DMS79 treated with DMSO at 0.1 percent for 48 hours (cell line): ENCODE measurements at regions not wholly inside any gene's neighbourhood (a gene's known extent, or its start where the extent isn't known, plus 50 kb on each side); places are given as distances from the start of the nearest gene placed in this dataset.
A peak's percentile ranks its signal among the peaks of the same experiment; 100 is the strongest.

Source experiments
- DNase-seq: peaks from one replicate; lab custom pipeline; 2025; lab: John Stamatoyannopoulos, UW

DNA sequence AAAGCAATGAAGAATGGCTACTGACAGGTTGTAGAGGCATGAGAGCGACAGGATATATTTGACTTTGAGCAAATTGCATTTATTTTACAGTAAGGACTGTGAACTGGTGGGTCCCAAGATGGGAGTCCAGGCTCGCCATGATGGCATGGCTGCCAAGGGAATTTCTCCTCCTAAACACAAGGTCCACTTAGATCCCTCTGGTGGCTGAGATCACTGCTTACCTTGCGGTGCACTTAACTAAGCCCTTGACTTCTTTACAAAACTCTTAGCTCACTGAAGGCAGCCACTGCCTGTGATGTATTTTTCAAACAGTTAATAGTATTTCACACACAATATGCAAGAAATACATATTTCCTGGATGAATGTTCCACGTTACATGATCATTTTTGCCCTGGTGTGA, 50.3 kb upstream of the SORBS2 start:
- no peak for DNase-seq

DNA sequence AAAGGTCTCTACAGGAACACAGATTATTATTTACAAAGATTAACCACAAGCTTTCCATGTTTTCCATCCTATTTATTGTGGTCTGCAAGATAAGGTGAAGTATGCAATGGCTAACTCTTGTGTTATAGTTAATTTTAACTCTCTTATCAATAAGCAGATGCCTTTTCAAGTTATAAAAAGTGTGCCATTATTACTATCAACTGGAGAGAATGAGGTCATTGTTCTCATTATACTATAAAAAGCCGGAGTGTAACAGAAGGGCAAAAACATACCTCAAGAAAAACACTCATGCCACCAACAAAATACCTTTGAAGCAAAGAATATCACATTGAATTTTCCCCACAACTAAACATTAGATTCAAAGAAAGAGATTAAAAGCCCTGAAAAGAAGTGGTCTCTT, 52.0 kb upstream of the SORBS2 start:
- DNase-seq, result no peak

DNA sequence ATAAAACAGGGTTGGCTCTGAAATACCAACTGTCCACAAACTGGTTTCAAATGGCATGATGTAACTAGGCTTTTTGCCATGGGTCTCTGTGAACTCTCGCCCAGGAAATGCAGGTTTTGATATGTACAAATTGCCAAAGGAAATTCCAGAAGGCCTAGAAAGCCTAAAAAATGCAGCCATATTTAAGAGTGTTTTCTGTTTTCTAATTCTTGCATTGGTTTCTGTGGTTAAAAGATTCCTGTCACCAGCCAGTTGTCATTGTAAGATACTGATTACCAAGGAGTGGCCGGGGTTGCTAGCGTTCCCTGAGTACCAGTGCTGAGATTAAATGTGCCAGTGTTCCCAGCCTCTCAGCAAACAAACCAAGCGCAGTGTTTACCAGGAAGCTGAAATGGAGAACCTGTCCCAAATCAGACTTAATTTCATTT, 53.9 kb upstream of the SORBS2 start:
- peak; percentile 4 for DNase-seq

DNA sequence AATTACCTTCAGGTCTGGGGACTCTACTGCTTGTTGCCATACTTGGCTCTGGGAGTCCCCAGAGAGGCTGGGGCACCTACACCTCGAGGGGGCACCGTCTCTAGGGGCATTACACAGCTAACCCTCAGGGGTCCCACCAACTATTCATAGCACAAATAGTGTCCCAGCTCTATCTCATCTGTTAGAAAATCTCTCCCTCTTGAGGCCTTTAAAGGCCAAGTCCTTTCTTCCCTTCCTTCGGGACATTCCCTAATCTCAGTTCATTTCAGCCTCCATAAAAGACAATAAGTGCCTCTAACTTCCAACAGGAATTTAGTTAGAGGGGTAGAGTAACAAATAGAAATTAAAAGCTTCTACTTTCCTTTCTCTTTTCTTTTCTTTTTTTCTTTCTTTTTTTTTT, 55.8 kb upstream of the SORBS2 start:
- DNase-seq, result no peak

DNA sequence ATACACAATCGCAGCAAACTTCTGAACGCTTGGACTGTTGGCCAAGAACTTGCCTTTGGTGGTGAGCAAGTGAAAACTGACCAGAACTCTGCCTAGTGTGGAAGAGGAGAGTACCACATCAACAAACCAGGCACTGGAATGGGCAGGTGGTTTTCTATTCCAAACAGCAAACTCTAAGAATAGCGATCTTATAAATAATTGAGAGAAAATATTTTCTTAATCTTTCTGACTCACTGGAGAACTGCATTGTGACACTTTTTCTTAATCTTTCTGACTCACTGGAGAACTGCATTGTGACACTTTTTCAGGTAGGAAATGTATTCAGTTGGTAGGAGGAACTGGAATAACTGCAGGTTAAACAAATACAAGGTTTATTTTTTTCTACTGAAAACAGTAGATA, 57.0 kb upstream of the SORBS2 start:
- no peak for DNase-seq

DNA sequence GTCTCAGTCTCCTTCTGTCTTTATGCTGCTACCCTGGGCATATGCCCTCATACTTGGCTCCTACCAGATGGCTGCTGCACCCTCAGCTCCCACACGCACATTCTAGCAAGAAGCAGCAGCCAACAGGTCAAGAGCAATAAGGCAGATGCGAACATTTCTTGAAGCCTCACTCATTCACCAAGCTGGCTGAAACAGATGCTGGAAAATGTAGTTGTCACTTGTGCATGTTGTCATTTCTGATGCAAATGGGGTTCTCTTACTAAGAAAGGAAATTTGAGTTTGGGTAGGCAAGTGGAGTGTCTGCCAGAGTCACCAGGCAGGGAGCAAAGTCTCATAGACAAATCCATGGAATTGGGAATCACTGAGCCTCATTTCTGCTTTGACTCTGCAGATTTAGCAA, 57.4 kb upstream of the SORBS2 start:
- no peak for DNase-seq

DNA sequence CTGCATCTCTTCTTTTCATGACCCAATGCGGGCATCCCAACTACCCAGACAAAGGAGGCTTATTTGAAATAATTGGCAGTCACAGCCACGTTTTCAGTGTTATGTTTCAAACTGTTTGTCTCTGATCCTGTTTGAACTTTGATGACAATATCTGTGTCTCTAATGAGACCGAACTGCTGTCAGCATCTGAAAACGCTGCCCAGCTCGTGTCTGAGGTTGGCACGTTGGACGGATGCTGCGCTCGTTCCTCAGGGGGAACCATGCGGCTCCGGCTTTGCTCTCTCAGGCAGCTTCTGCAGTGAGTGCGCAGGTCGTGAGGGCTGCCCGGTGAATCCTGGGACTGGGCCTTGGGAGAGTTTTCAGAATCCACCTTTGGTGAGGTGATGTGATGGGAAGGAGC, 58.4 kb upstream of the SORBS2 start:
- DNase-seq, result no peak

DNA sequence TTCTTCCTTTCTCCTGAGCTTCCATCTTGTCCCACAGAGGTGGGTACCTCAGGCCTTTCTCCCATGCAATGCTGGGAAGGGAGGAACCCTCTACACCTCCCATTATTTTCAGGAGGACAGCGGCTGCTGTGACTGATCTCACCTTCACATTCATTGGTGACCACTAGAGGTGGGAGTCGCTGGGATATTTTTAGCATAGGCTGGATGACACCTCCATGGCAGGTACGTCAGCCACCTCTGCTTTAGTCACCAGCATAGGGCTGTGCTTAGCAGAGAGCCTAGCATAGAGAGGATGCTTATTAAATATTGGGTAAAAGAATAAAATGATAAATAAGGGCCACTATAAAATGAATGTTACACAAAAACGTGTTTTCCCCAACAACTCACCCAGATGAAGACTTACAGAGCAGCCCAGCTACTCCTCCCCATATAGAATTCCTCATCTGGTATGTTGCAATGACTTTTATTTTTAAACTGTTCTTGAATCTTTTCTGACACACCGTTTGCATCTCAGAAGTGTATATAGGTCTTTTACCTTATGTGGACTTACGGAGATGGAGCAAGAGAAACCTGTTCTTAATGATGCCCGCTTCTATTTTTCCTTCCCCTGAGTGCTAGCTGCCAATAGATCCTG, 60.9 kb upstream of the SORBS2 start:
- no peak for DNase-seq

DNA sequence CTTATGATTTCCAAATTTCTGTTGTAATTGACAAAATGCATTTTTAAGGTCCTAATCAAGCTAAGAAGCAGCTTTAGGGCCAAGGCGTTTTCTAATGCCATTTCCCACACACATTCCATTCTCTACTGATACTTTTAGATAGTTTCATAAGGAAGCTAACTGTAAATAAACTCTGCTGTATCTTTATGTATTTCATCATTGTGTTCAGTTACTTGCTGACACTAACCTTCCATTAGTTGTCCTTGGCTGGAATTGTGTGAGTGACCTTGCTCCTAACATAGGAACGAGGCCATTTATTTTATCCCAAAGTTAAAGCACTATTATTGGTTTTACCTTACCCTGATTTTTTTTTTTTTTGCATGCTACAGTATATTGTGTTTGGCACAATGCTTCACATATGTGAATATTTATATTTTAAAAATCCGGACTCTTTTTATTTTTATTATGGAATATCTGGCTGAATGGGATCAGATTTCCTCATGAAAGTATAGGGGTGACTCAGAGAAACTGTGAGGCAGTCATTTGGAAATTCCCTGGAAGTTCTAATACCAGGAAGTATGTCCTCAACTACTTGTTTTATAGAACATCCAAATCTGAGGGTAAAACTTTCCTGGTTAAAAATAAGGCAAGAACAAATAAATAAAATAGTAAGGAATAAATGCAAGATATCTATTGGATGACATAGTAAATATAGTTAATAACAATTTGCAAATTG, 62.7 kb upstream of the SORBS2 start:
- DNase-seq, result no peak

DNA sequence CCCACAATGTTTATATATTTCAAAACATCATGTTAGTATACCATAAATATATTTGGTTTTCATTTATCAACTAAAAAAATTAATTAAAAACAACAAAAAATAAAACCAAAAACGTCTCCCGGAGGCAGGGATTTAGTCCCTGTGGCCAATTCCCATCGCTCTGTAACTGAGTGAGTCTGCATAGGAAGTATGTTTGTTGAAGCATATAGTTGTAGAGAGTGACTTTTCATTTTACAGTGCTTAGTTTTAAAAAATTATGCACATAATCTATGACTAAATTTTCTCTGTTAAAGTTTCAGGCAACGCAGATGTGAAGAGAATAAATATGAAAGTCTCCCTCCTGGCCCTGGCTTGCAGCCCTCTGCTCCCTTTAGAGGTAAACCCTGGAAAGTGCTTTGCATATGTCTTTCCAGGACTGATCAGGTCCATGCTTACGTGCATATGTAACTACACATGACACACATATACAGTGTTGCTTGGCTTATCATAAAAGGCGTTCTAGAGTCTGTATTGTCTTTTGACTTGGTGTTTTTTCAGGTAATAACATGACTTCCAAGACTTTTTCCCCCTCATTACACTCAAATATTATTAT, 63.4 kb upstream of the SORBS2 start:
- DNase-seq, result no peak

DNA sequence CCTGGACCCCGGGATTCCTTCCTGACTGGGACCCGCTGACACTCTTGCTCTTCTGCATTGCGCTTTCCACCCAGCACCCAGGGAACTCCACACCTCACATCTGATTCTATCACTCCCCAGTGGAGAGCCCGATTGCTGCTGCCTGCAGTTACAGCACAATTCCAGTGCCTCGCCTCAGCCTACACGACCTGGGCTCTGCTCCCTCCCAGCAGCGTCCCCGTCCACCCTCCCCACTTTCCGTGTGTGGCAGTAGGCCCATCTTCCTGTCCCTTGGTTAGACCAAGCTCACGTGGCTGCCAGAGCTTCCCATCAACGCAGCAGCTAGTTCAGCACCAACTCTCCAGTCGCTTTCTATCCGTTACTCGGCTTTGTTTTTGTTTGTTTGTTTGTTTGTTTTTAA, 66.6 kb upstream of the SORBS2 start:
- no peak for DNase-seq

DNA sequence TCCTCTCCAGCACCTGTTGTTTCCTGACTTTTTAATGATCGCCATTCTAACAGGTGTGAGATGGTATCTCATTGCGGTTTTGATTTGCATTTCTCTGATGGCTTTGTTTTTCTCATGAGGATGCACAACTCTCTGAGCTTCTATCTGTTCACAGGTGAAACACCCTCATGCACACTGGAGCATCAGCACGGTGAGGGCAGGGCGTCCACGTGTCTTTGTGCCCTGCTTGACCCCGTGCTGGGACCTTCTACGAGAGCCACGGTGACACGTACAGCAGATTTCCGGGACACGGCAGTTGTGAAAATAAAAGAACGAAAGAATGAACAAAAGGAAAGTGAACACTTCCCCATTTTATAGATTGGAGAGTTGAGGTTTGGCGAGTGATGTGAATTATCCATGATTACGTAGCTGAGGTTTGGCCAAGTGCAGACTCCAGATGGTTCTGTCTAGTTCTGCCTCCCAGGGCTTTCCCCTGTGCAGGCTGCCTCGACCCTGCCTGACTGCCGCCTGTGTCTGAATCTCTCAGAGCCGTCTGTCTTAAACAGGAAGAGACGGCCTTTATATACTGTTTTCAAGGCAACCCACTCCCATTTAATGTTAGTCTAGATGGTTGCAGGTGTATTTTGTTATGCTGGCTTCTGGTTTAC, 67.8 kb upstream of the SORBS2 start:
- DNase-seq, result no peak

DNA sequence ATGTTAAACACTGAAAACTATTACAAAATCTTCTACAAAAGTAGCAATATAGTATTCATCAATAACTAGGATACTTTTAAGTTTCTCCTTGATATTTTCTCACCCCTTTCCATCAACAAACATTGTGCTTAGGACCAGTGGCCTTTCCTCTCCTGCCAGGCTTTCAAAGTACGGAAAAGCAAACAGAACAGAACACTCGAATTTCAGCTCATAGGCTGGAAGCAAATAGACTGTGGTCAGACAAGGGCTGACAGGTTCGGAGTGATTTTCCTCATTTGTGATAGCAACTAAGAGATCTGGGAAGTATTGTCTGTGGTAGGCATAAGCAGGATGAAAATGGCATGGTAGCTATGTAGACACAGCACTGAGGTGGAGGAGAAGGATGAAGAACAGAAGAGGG, 68.6 kb upstream of the SORBS2 start:
- DNase-seq, result peak; percentile 2

DNA sequence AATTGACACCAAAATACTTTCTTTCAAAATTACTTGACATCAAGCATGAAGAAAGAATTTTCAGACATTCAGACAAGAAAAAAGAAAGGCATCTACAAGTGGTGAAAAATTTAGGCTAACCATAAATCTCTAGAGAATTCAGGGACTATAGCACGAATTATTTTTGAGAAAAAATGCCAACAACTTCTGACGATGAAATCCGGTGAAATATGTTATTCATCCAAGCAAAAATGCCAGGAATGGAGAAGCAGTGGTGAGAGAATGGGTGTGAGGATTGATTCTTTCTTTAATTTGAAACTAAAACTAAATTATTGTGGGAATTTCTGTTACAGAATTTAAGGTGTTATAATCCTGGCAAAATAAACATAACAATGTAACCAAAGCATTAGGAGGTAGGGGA, 69.4 kb upstream of the SORBS2 start:
- DNase-seq, result no peak

DNA sequence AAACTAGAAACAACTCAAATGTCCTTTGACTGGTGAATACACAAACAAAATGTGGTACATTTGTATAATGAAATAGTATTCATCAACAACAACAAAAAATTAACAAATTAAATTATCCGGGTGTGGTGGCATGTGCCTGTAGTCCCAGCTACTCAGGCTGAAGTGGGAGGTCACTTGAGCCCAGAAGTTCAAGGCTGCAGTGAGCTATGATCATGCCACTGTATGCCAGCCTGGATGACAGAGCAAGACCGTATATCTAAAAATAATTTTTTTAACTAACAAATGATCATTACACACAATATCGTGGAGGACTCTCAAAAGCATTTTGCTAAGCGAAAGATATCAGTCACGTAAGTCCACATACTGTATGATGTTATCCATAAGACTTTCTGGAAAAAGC, 71.6 kb upstream of the SORBS2 start:
- DNase-seq, result no peak

DNA sequence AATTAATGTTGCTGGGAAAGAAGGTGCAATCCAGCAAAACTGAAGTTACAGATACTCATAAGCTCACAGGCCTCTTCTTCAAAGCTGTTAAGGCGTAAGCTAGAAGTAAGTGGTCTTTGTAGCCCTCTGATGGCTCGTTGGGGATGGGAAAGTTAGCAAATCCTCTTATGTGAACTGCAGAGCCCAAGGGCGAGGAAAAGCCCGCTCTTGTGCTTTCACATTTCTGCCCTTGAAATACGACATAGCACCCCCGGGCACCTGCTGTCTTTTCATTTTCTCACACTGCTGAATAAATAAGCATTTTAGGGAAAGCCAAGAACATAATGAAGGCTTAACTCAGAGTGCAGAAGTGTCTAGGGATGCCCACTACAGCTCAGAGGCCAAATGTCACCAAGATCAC, 73.1 kb upstream of the SORBS2 start:
- DNase-seq, result no peak

DNA sequence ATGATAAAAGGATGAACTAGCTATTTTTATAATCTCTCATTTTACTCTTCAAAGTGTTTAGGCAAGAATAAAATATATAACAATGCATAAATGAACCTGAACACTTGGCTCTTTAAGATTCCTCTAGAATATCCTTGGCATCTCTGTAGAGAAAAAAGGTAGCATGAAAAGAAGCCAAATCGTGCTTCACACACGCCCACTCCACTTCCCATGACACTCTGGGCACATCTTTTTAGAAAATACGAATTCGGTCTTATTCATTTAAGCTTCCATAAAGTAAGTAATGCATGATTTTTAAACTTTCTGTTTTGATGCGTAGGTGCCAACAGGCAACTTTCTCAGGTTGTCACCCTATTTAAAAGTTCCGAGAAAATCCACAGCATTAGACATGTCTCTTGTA, 73.6 kb upstream of the SORBS2 start:
- DNase-seq, result no peak

DNA sequence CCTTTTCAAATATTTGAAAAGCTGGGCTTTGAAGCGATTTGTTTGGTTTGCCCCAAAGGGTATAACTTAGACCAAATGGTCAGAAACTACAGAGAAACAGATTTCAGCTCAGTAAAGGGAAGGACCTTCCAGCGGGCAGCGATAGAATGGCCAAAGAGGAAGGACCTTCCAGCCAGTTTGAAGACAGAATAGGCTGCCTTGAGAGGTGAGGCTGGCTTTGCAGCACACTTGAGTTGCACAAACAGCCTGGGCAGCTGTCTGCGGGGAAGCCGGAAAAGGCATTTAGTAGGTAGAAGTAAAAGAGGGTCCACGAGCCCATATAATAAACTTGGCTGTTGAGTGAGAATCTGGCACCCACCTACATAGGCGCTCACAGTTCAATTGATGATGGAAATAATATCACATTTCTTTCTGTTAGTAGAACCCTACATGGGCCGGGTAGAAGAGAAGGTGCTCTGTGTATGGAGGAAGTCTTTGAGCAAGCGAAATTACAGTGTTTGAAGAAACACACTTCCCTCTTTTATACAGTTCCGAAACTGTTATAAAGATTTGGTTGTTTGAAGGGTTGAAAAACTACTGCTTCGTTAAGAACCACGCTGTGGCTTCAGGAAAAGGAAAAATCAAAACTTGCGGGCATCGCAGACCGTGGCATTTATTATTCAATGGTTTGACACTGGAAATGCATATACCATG, 75.0 kb upstream of the SORBS2 start:
- DNase-seq, result no peak

DNA sequence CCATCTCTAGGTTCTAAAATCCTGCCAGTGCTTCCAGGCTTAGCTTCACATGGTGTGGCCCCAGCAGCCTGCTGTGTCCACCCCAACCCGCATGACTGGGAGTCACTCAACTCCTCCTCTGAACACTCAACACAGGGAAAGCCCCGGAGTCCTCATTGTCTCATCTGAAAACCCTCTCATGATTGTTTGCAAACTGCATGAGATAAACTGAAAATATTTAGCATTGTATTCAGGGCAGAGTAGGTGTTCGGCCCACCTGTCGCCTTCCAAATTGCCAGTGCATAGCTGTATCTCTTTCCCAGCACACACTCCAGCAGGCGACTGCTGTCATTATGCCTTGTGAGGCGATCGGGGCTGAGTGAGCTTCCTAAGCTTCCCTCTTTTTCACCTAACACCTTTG, 76.7 kb upstream of the SORBS2 start:
- DNase-seq, result no peak

DNA sequence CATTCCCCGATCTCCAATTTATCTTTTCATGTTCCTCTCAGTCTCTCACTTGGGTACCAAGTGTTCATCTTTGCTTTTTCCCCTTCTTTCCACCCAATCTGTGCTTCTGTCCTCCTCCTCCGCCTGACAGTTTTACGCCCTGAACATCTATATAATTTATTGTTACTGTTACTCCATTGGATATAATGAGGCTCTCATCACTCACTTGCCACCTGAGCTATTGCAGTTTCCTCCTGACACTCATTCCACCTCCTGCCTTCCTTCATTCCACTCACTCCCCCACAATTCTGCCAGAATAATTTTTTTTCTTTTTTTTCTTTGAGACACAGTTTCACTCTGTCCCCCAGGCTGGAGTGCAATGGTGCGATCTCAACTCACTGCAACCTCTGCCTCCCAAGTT, 77.6 kb upstream of the SORBS2 start:
- no peak for DNase-seq

DNA sequence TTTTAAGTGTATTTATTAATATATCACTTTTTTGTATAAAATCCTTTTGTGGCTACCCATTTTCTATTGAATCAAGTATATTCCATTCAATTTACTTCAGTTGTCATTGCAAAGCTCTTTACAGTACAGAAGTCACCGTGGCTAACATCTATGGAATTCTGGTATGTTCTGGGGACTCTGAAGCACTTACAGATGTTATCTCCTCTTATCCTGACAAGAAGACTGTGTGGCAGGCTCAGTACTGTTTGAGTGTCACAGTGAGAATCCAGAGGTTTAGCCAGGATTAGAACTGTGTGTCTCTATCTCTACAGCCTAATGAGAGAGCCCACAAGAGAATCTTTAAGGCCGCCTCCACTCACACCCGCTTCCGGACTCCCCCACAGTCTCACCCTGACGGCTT, 78.2 kb upstream of the SORBS2 start:
- no peak for DNase-seq

DNA sequence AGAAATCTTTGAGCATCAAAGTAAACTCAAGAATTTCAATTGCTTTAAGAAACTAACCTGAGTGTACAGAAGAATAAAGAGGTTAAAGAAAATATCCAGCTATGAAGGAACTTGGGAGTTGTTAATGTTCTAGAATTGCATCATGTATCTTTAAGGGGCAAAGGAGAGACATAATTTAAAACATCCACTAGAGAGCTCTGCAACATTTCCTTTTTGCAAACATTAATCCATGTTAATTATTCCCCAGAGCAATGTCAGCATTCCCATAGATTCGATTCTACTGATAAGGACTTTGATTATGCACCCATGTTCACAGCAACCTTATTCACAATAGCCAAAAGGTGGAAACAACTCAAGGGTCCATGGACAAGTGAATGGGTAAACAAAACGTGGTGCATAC, 80.2 kb upstream of the SORBS2 start:
- no peak for DNase-seq

DNA sequence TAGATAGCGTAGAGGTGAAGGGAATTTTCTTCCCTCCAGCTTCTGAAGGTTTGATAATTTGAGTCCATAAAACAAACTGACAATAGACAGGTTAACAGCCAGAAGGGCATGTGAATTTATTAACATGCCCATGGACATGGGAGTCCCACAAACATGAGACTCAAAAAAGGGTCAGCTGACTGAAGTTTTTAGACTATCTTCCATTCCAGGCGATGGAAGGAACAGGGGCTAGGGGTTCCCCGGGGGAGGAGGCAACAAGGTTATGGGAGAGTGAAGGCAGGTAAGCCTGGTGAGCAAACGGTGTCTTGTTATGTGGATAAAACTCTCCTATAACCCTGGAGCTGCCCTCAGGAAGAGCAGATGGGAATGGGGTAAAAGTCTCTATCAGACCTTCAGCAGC, 81.5 kb upstream of the SORBS2 start:
- no peak for DNase-seq
